ENCODE measurements at regions not wholly inside any gene's neighbourhood (a gene's known extent, or its start where the extent isn't known, plus 50 kb on each side); places are given as distances from the start of the nearest gene placed in this dataset.

GRCh38 chr2:23241611-23242245 is 143.3 kb upstream of the KLHL29 start:
- TF ChIP-seq POLR2A (IDR thresholded peaks at IDR 0.05; ENCODE audit: low read depth, low read length) (no peak), POLR2AphosphoS5 (IDR thresholded peaks at IDR 0.05; ENCODE audit: low read depth, low read length) (no peak), PAX5 (IDR thresholded peaks at IDR 0.05; ENCODE audit: insufficient read depth, low read length, severe bottlenecking) (no peak), TAF1 (IDR thresholded peaks at IDR 0.05; ENCODE audit: low read depth, low read length) (no peak)
